ENCODE measurements at regions not wholly inside any gene's neighbourhood (a gene's known extent, or its start where the extent isn't known, plus 50 kb on each side); places are given as distances from the start of the nearest gene placed in this dataset.

GRCh38 chr5:166329149-166329800 lies 1962.2 kb upstream of the WWC1 start:
- no peak for TF ChIP-seq TSHZ2 (CRISPR knock-in tag; IDR thresholded peaks at IDR 0.05)
- no peak for TF ChIP-seq CSDC2 (CRISPR knock-in tag; IDR thresholded peaks at IDR 0.05)
- ATAC-seq, result no peak

GRCh38 chr5:166330036-166330435 lies 1961.4 kb upstream of the WWC1 start:
- no peak for TF ChIP-seq CREB5 (CRISPR knock-in tag; IDR thresholded peaks at IDR 0.05; ENCODE audit: low read depth)
- no peak for TF ChIP-seq ESRRG (CRISPR knock-in tag; IDR thresholded peaks at IDR 0.05)
- no peak for TF ChIP-seq TOX (CRISPR knock-in tag; IDR thresholded peaks at IDR 0.05; ENCODE audit: borderline replicate concordance)
- no peak for TF ChIP-seq CSDC2 (CRISPR knock-in tag; IDR thresholded peaks at IDR 0.05)
- TF ChIP-seq SNAI2 (CRISPR knock-in tag; IDR thresholded peaks at IDR 0.05), result no peak
- no peak for TF ChIP-seq ISL1 (CRISPR knock-in tag; IDR thresholded peaks at IDR 0.05)
- TF ChIP-seq BACH2 (CRISPR knock-in tag; IDR thresholded peaks at IDR 0.05; ENCODE audit: borderline replicate concordance), result no peak
- no peak for TF ChIP-seq PPARA (CRISPR knock-in tag; IDR thresholded peaks at IDR 0.05; ENCODE audit: borderline replicate concordance)
- ATAC-seq, result no peak

- no peak for ATAC-seq
- TF ChIP-seq CSDC2 (CRISPR knock-in tag; IDR thresholded peaks at IDR 0.05) (no peak), ISL1 (CRISPR knock-in tag; IDR thresholded peaks at IDR 0.05) (no peak), CREB5 (CRISPR knock-in tag; IDR thresholded peaks at IDR 0.05; ENCODE audit: low read depth) (no peak), ARNTL (CRISPR knock-in tag; IDR thresholded peaks at IDR 0.05; ENCODE audit: borderline replicate concordance, low read depth) (no peak), BACH2 (CRISPR knock-in tag; IDR thresholded peaks at IDR 0.05; ENCODE audit: borderline replicate concordance) (no peak), TSHZ2 (CRISPR knock-in tag; IDR thresholded peaks at IDR 0.05) (no peak), TCF4 (CRISPR knock-in tag; IDR thresholded peaks at IDR 0.05; ENCODE audit: borderline replicate concordance) (no peak), ESRRG (CRISPR knock-in tag; IDR thresholded peaks at IDR 0.05) (no peak), TOX (CRISPR knock-in tag; IDR thresholded peaks at IDR 0.05; ENCODE audit: borderline replicate concordance) (no peak), ZC3H10 (CRISPR knock-in tag; IDR thresholded peaks at IDR 0.05) (no peak), GLIS3 (CRISPR knock-in tag; IDR thresholded peaks at IDR 0.05) (no peak), ZFP30 (CRISPR knock-in tag; IDR thresholded peaks at IDR 0.05) (no peak), ZNF8 (CRISPR knock-in tag; IDR thresholded peaks at IDR 0.05) (no peak), ZNF565 (CRISPR knock-in tag; conservative IDR thresholded peaks at IDR 0.05; ENCODE audit: low read depth) (no peak), SNAI2 (CRISPR knock-in tag; IDR thresholded peaks at IDR 0.05) (no peak)
Measured at GRCh38 chr5:166331521-166331920, 1959.9 kb upstream of the WWC1 start.

- ATAC-seq, result no peak
- TF ChIP-seq CREB5 (CRISPR knock-in tag; IDR thresholded peaks at IDR 0.05; ENCODE audit: low read depth) (no peak), PPARA (CRISPR knock-in tag; IDR thresholded peaks at IDR 0.05; ENCODE audit: borderline replicate concordance) (no peak), GLIS3 (CRISPR knock-in tag; IDR thresholded peaks at IDR 0.05) (no peak), OSR1 (CRISPR knock-in tag; IDR thresholded peaks at IDR 0.05) (no peak), TCF4 (CRISPR knock-in tag; IDR thresholded peaks at IDR 0.05; ENCODE audit: borderline replicate concordance) (no peak), SNAI2 (CRISPR knock-in tag; IDR thresholded peaks at IDR 0.05) (no peak), CSRNP3 (CRISPR knock-in tag; IDR thresholded peaks at IDR 0.05) (no peak), ZFP3 (CRISPR knock-in tag; IDR thresholded peaks at IDR 0.05) (no peak), ESRRG (CRISPR knock-in tag; IDR thresholded peaks at IDR 0.05) (no peak), ZNF565 (CRISPR knock-in tag; conservative IDR thresholded peaks at IDR 0.05; ENCODE audit: low read depth) (no peak), RARB (CRISPR knock-in tag; IDR thresholded peaks at IDR 0.05) (no peak)
Measured at GRCh38 chr5:166338801-166339200, 1952.6 kb upstream of the WWC1 start.

Data from SK-N-SH treated with all-trans-retinoic acid at 6 μM for 48 hours (cell line).